ENCODE measurements at regions not wholly inside any gene's neighbourhood (a gene's known extent, or its start where the extent isn't known, plus 50 kb on each side); places are given as distances from the start of the nearest gene placed in this dataset.
A peak's percentile ranks its signal among the peaks of the same experiment; 100 is the strongest.

DNA sequence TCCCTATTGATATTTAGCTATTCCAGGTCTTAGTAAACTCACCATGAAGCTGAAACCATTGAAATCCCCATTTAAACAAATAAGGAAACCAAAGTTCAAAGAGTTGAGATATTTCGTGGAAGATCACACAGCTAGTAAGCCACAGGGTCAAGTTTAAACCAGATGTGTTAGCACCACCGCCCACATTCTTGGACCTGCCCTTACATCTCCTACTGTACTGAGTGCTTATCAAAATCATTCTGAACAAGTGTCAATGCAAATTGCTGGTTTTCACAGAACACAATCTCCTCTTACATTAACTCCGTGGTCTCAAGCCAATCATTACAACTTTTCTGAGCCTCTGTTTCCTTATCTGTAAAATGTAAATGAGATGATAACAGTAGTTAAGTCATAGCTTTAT is 676.2 kb downstream of the CDH11 start:
- Histone ChIP-seq H4K91ac (ENCODE audit: low read depth, low read length, poor library complexity) (no peak overlapping the region), H3K4ac (ENCODE audit: low read length) (no peak overlapping the region), H3K23ac (ENCODE audit: low read depth, low read length, poor library complexity) (no peak overlapping the region), H2BK120ac (ENCODE audit: low read depth, low read length) (no peak overlapping the region), H3K36me3 (replicated peaks in 1 of 2; ENCODE audit: control insufficient read depth in 2 of 2, insufficient read depth in 2 of 2, low read length in 2 of 2) (no peaks in the 10 kb centered on the region), H3K4me3 (ENCODE audit: low read length in 2 of 2) (no peak overlapping the region), H2BK5ac (ENCODE audit: low read length) (no peak overlapping the region), H4K8ac (ENCODE audit: low read depth, low read length) (no peak overlapping the region), H2AK5ac (ENCODE audit: low read depth, low read length) (no peak overlapping the region), H2BK12ac (ENCODE audit: low read length) (no peak overlapping the region), H3K79me1 (ENCODE audit: low read depth, low read length) (no peaks in the 10 kb centered on the region), H3K27me3 (ENCODE audit: control insufficient read depth in 3 of 3, insufficient read depth in 3 of 3, low read depth in 1 of 3, low read length in 3 of 3) (no peaks in the 10 kb centered on the region), H2BK15ac (ENCODE audit: low read length) (no peak overlapping the region), H3K9me3 (replicated peaks in 1 of 2; ENCODE audit: control insufficient read depth in 2 of 2, insufficient read depth in 1 of 2, low read depth in 1 of 2, low read length in 2 of 2) (no peaks in the 10 kb centered on the region), H3K27ac (replicated peaks; ENCODE audit: low read length) (no peak overlapping the region), H3K18ac (ENCODE audit: low read length) (no peak overlapping the region), H2AFZ (ENCODE audit: low read length) (no peak overlapping the region), H3K4me1 (ENCODE audit: control insufficient read depth in 2 of 2, insufficient read depth in 1 of 2, low read depth in 1 of 2, low read length in 2 of 2) (peaks cover 0 to 2% of the 10 kb centered on the region in 2 donors), H3K14ac (ENCODE audit: low read length) (no peak overlapping the region), H3K4me2 (ENCODE audit: insufficient read depth, low read length, poor library complexity, severe bottlenecking) (no peak overlapping the region), H3K9ac (ENCODE audit: low read depth, low read length, poor library complexity) (no peak overlapping the region)
- DNase-seq (ENCODE audit: low spot score): no peak
- WGBS, 2 donors (ENCODE audit: extremely low coverage in 2 of 2, insufficient read length in 2 of 2, insufficient replicate concordance in 1 of 2): no CpG with 5 or more reads among the region's 3 CpGs

- no peak overlapping the region for H3K9ac ChIP-seq (ENCODE audit: low read depth, low read length, poor library complexity)
- no peak for DNase-seq (ENCODE audit: low spot score)
- peaks cover 0 to 2% of the 10 kb centered on the region in 2 donors for H3K4me1 ChIP-seq (ENCODE audit: control insufficient read depth in 2 of 2, insufficient read depth in 1 of 2, low read depth in 1 of 2, low read length in 2 of 2)
- no peaks in the 10 kb centered on the region for H3K9me3 ChIP-seq (replicated peaks in 1 of 2; ENCODE audit: control insufficient read depth in 2 of 2, insufficient read depth in 1 of 2, low read depth in 1 of 2, low read length in 2 of 2)
- H2BK12ac ChIP-seq (ENCODE audit: low read length): no peak overlapping the region
- no CpG with 5 or more reads among the region's 4 CpGs for WGBS, 2 donors (ENCODE audit: extremely low coverage in 2 of 2, insufficient read length in 2 of 2, insufficient replicate concordance in 1 of 2)
- H3K18ac ChIP-seq (ENCODE audit: low read length): no peak overlapping the region
- no peak overlapping the region for H2AFZ ChIP-seq (ENCODE audit: low read length)
- no peak overlapping the region for H2BK120ac ChIP-seq (ENCODE audit: low read depth, low read length)
- no peaks in the 10 kb centered on the region for H3K36me3 ChIP-seq (replicated peaks in 1 of 2; ENCODE audit: control insufficient read depth in 2 of 2, insufficient read depth in 2 of 2, low read length in 2 of 2)
- no peaks in the 10 kb centered on the region for H3K79me1 ChIP-seq (ENCODE audit: low read depth, low read length)
- H2BK5ac ChIP-seq (ENCODE audit: low read length): no peak overlapping the region
- H3K4me2 ChIP-seq (ENCODE audit: insufficient read depth, low read length, poor library complexity, severe bottlenecking): no peak overlapping the region
- no peak overlapping the region for H3K27ac ChIP-seq (replicated peaks; ENCODE audit: low read length)
- no peak overlapping the region for H3K4me3 ChIP-seq (ENCODE audit: low read length in 2 of 2)
- no peak overlapping the region for H2BK15ac ChIP-seq (ENCODE audit: low read length)
- no peak overlapping the region for H4K91ac ChIP-seq (ENCODE audit: low read depth, low read length, poor library complexity)
- H2AK5ac ChIP-seq (ENCODE audit: low read depth, low read length): no peak overlapping the region
- no peaks in the 10 kb centered on the region for H3K27me3 ChIP-seq (ENCODE audit: control insufficient read depth in 3 of 3, insufficient read depth in 3 of 3, low read depth in 1 of 3, low read length in 3 of 3)
- no peak overlapping the region for H3K4ac ChIP-seq (ENCODE audit: low read length)
- no peak overlapping the region for H3K14ac ChIP-seq (ENCODE audit: low read length)
- H4K8ac ChIP-seq (ENCODE audit: low read depth, low read length): no peak overlapping the region
- H3K23ac ChIP-seq (ENCODE audit: low read depth, low read length, poor library complexity): no peak overlapping the region
These were observed 676.6 kb downstream of the CDH11 start for GRCh38 chr16:64445245-64445644.

DNA sequence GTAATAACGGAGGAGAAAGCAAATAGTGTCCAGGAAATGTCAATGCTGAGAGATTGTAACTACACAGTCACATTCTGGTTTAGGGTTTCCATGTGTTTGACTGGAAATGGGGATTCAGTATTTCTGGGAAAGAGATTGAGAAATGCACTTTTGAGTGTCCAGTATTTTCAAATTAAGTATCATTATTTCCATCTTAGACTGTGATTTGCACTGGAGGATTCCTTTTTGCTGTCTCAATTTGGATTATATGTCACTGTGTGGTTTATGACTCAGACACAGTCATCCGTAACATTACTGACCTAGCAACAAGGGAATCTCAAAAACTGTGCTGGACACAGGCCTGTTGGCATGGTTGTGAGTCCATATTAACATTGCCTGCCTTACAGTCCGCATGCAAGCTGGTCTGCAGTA is 681.4 kb downstream of the CDH11 start:
- Histone ChIP-seq H2AK5ac (ENCODE audit: low read depth, low read length) (no peak overlapping the region), H2BK5ac (ENCODE audit: low read length) (no peak overlapping the region), H4K8ac (ENCODE audit: low read depth, low read length) (no peak overlapping the region), H2BK12ac (ENCODE audit: low read length) (no peak overlapping the region), H2BK120ac (ENCODE audit: low read depth, low read length) (no peak overlapping the region), H3K4me3 (ENCODE audit: low read length in 2 of 2) (no peak overlapping the region), H3K9me3 (replicated peaks in 1 of 2; ENCODE audit: control insufficient read depth in 2 of 2, insufficient read depth in 1 of 2, low read depth in 1 of 2, low read length in 2 of 2) (no peaks in the 10 kb centered on the region), H3K18ac (ENCODE audit: low read length) (no peak overlapping the region), H3K27me3 (ENCODE audit: control insufficient read depth in 3 of 3, insufficient read depth in 3 of 3, low read depth in 1 of 3, low read length in 3 of 3) (no peaks in the 10 kb centered on the region), H3K14ac (ENCODE audit: low read length) (no peak overlapping the region), H3K36me3 (replicated peaks in 1 of 2; ENCODE audit: control insufficient read depth in 2 of 2, insufficient read depth in 2 of 2, low read length in 2 of 2) (no peaks in the 10 kb centered on the region), H2AFZ (ENCODE audit: low read length) (peak overlapping the region; percentile 6), H3K79me1 (ENCODE audit: low read depth, low read length) (no peaks in the 10 kb centered on the region), H3K23ac (ENCODE audit: low read depth, low read length, poor library complexity) (no peak overlapping the region), H3K4ac (ENCODE audit: low read length) (no peak overlapping the region), H3K4me2 (ENCODE audit: insufficient read depth, low read length, poor library complexity, severe bottlenecking) (no peak overlapping the region), H2BK15ac (ENCODE audit: low read length) (no peak overlapping the region), H3K4me1 (ENCODE audit: control insufficient read depth in 2 of 2, insufficient read depth in 1 of 2, low read depth in 1 of 2, low read length in 2 of 2) (peaks cover 0 to 2% of the 10 kb centered on the region in 2 donors), H3K27ac (replicated peaks; ENCODE audit: low read length) (no peak overlapping the region), H4K91ac (ENCODE audit: low read depth, low read length, poor library complexity) (no peak overlapping the region), H3K9ac (ENCODE audit: low read depth, low read length, poor library complexity) (no peak overlapping the region)
- no CpG with 5 or more reads among the region's 3 CpGs for WGBS, 2 donors (ENCODE audit: extremely low coverage in 2 of 2, insufficient read length in 2 of 2, insufficient replicate concordance in 1 of 2)
- DNase-seq (ENCODE audit: low spot score): no peak

DNA sequence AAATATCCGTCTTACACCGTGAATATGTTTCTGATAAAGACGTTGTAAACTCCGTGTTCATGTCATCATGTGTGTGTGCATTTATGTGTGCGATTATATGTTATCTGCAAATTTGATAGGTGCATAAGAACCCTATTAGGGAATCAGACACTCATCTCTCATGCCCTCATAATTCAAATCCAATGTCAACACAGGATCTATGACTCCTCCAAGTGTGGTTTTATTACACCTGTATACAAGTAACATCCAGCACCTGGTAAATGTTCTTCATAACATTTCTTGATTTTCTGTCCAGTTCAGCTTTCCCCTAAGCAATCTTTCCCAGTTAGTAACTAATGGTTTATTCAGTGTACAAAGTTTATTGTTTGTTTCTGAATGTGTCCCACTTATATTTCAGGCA is 681.9 kb downstream of the CDH11 start:
- H3K27me3 ChIP-seq (ENCODE audit: control insufficient read depth in 3 of 3, insufficient read depth in 3 of 3, low read depth in 1 of 3, low read length in 3 of 3): no peaks in the 10 kb centered on the region
- no peak overlapping the region for H2BK120ac ChIP-seq (ENCODE audit: low read depth, low read length)
- no peak overlapping the region for H4K8ac ChIP-seq (ENCODE audit: low read depth, low read length)
- no CpG with 5 or more reads among the region's 5 CpGs for WGBS, 2 donors (ENCODE audit: extremely low coverage in 2 of 2, insufficient read length in 2 of 2, insufficient replicate concordance in 1 of 2)
- no peak overlapping the region for H3K4me2 ChIP-seq (ENCODE audit: insufficient read depth, low read length, poor library complexity, severe bottlenecking)
- H3K4me1 ChIP-seq (ENCODE audit: control insufficient read depth in 2 of 2, insufficient read depth in 1 of 2, low read depth in 1 of 2, low read length in 2 of 2): peaks cover 0 to 1% of the 10 kb centered on the region in 2 donors
- no peaks in the 10 kb centered on the region for H3K9me3 ChIP-seq (replicated peaks in 1 of 2; ENCODE audit: control insufficient read depth in 2 of 2, insufficient read depth in 1 of 2, low read depth in 1 of 2, low read length in 2 of 2)
- H3K79me1 ChIP-seq (ENCODE audit: low read depth, low read length): no peaks in the 10 kb centered on the region
- H3K4ac ChIP-seq (ENCODE audit: low read length): no peak overlapping the region
- no peak overlapping the region for H3K14ac ChIP-seq (ENCODE audit: low read length)
- no peak overlapping the region for H2BK12ac ChIP-seq (ENCODE audit: low read length)
- no peak for DNase-seq (ENCODE audit: low spot score)
- H4K91ac ChIP-seq (ENCODE audit: low read depth, low read length, poor library complexity): no peak overlapping the region
- no peak overlapping the region for H3K18ac ChIP-seq (ENCODE audit: low read length)
- H2AK5ac ChIP-seq (ENCODE audit: low read depth, low read length): no peak overlapping the region
- no peak overlapping the region for H3K9ac ChIP-seq (ENCODE audit: low read depth, low read length, poor library complexity)
- H3K27ac ChIP-seq (replicated peaks; ENCODE audit: low read length): no peak overlapping the region
- H3K4me3 ChIP-seq (ENCODE audit: low read length in 2 of 2): no peak overlapping the region
- H2AFZ ChIP-seq (ENCODE audit: low read length): no peak overlapping the region
- H2BK5ac ChIP-seq (ENCODE audit: low read length): no peak overlapping the region
- H3K36me3 ChIP-seq (replicated peaks in 1 of 2; ENCODE audit: control insufficient read depth in 2 of 2, insufficient read depth in 2 of 2, low read length in 2 of 2): no peaks in the 10 kb centered on the region
- no peak overlapping the region for H2BK15ac ChIP-seq (ENCODE audit: low read length)
- no peak overlapping the region for H3K23ac ChIP-seq (ENCODE audit: low read depth, low read length, poor library complexity)
